Parathyroid adenoma (tissue), 2 donors: ENCODE measurements at regions not wholly inside any gene's neighbourhood (a gene's known extent, or its start where the extent isn't known, plus 50 kb on each side); places are given as distances from the start of the nearest gene placed in this dataset.

Source experiments
- H2AFZ ChIP-seq: fragments of 300-600 bp; sonication (generic); one replicate; pipeline ENCODE4 v1.7.0; 2017; ENCODE audit warnings: antibody characterized with exemption, mild to moderate bottlenecking
- H3K27ac ChIP-seq: fragments of 300-600 bp; sonication (generic); one replicate; pipeline ENCODE4 v1.7.0; 2017
- H3K27me3 ChIP-seq: fragments of 300-600 bp; sonication (generic); one replicate; pipeline ENCODE4 v1.7.0; 2017; ENCODE audit warnings: low read length; ENCODE audit not compliant: control insufficient read depth, insufficient read depth
- H3K36me3 ChIP-seq: fragments of 300-600 bp; sonication (generic); one replicate; pipeline ENCODE4 v1.7.0; 2017; ENCODE audit warnings: low read length; ENCODE audit not compliant: control insufficient read depth, insufficient read depth
- H3K4me1 ChIP-seq: fragments of 300-600 bp; sonication (generic); one replicate; pipeline ENCODE4 v1.7.0; 2017; ENCODE audit warnings: control low read depth
- H3K4me2 ChIP-seq: fragments of 300-600 bp; sonication (generic); one replicate; pipeline ENCODE4 v1.7.0; 2017; ENCODE audit warnings: low read length
- H3K4me3 ChIP-seq: fragments of 300-600 bp; sonication (generic); one replicate; pipeline ENCODE4 v1.7.0; 2017; ENCODE audit warnings: low read depth, low read length
- H3K79me2 ChIP-seq: fragments of 300-600 bp; sonication (generic); one replicate; pipeline ENCODE4 v1.7.0; 2017; ENCODE audit warnings: control low read depth
- H3K9ac ChIP-seq: fragments of 300-600 bp; sonication (generic); one replicate; pipeline ENCODE4 v1.7.0; 2017; ENCODE audit warnings: mild to moderate bottlenecking
- H3K9me3 ChIP-seq: fragments of 300-600 bp; sonication (generic); one replicate; pipeline ENCODE4 v1.7.0; 2017; ENCODE audit warnings: low read length; ENCODE audit not compliant: control insufficient read depth
- CTCF ChIP-seq: fragments of 300-600 bp; sonication (generic); IDR thresholded peaks from one replicate; pipeline ENCODE4 v1.7.0; 2017; ENCODE audit warnings: antibody characterized with exemption, mild to moderate bottlenecking
- donor health status: primary hyperparathyroidism.

- TF ChIP-seq CTCF, result no peak
- H3K4me2 ChIP-seq, result no peak overlapping the region
- H3K27ac ChIP-seq, result no peak overlapping the region
- H3K9ac ChIP-seq, result no peak overlapping the region
- H2AFZ ChIP-seq, result no peak overlapping the region
- no peak overlapping the region for H3K4me3 ChIP-seq
- no peaks in the 10 kb centered on the region for H3K4me1 ChIP-seq
- H3K79me2 ChIP-seq, result no peaks in the 10 kb centered on the region
- H3K36me3 ChIP-seq, result no peaks in the 10 kb centered on the region
- no peaks in the 10 kb centered on the region for H3K27me3 ChIP-seq
- no peaks in the 10 kb centered on the region for H3K9me3 ChIP-seq
Observed at GRCh38 chr5:43785198-43785597, 182.2 kb downstream of the NNT start.

- H2AFZ ChIP-seq, result no peak overlapping the region
- no peak overlapping the region for H3K4me3 ChIP-seq
- H3K36me3 ChIP-seq, result no peaks in the 10 kb centered on the region
- no peaks in the 10 kb centered on the region for H3K9me3 ChIP-seq
- H3K4me1 ChIP-seq, result no peaks in the 10 kb centered on the region
- H3K9ac ChIP-seq, result no peak overlapping the region
- no peak overlapping the region for H3K4me2 ChIP-seq
- no peak overlapping the region for H3K27ac ChIP-seq
- H3K79me2 ChIP-seq, result no peaks in the 10 kb centered on the region
- H3K27me3 ChIP-seq, result no peaks in the 10 kb centered on the region
- no peak for TF ChIP-seq CTCF
Observed at GRCh38 chr5:43780586-43780985, 177.6 kb downstream of the NNT start.

- Histone ChIP-seq H2AFZ (no peak overlapping the region), H3K4me2 (no peak overlapping the region), H3K27me3 (no peaks in the 10 kb centered on the region), H3K4me3 (no peak overlapping the region), H3K79me2 (no peaks in the 10 kb centered on the region), H3K4me1 (no peaks in the 10 kb centered on the region), H3K36me3 (no peaks in the 10 kb centered on the region), H3K27ac (no peak overlapping the region), H3K9me3 (no peaks in the 10 kb centered on the region), H3K9ac (no peak overlapping the region)
- no peak for TF ChIP-seq CTCF
Observed at GRCh38 chr5:43774881-43775399, 172.0 kb downstream of the NNT start.

GRCh38 chr5:43773478-43773844 lies 170.5 kb downstream of the NNT start:
- Histone ChIP-seq H3K4me2 (no peak overlapping the region), H3K4me1 (no peaks in the 10 kb centered on the region), H3K36me3 (no peaks in the 10 kb centered on the region), H3K27me3 (no peaks in the 10 kb centered on the region), H3K79me2 (no peaks in the 10 kb centered on the region), H3K9ac (no peak overlapping the region), H3K4me3 (no peak overlapping the region), H3K9me3 (no peaks in the 10 kb centered on the region), H3K27ac (no peak overlapping the region), H2AFZ (no peak overlapping the region)
- no peak for TF ChIP-seq CTCF

GRCh38 chr5:43772764-43773477 lies 169.9 kb downstream of the NNT start:
- H3K27ac ChIP-seq, result no peak overlapping the region
- H3K4me1 ChIP-seq, result no peaks in the 10 kb centered on the region
- H2AFZ ChIP-seq, result no peak overlapping the region
- H3K4me2 ChIP-seq, result no peak overlapping the region
- no peaks in the 10 kb centered on the region for H3K79me2 ChIP-seq
- H3K9me3 ChIP-seq, result no peaks in the 10 kb centered on the region
- H3K27me3 ChIP-seq, result no peaks in the 10 kb centered on the region
- H3K9ac ChIP-seq, result no peak overlapping the region
- TF ChIP-seq CTCF, result no peak
- no peaks in the 10 kb centered on the region for H3K36me3 ChIP-seq
- no peak overlapping the region for H3K4me3 ChIP-seq
